NOMO-1 treated with dmso at 0.1 percent for 144 hours (cell line): ENCODE measurements at regions not wholly inside any gene's neighbourhood (a gene's known extent, or its start where the extent isn't known, plus 50 kb on each side); places are given as distances from the start of the nearest gene placed in this dataset.
"Not testable (repeated sequence)": the region's sequence is repeated elsewhere in the genome, so short reads cannot be mapped to it uniquely, and the experiment has no call there.

Experiments used
- DNase-seq: peaks from one replicate; lab custom pipeline; 2025; ENCODE audit not compliant: unreplicated experiment; lab: John Stamatoyannopoulos, UW

GRCh38 chr16:16559179-16559740, 180.3 kb downstream of the NPIPA7 start:
- not testable (repeated sequence) for DNase-seq

DNA sequence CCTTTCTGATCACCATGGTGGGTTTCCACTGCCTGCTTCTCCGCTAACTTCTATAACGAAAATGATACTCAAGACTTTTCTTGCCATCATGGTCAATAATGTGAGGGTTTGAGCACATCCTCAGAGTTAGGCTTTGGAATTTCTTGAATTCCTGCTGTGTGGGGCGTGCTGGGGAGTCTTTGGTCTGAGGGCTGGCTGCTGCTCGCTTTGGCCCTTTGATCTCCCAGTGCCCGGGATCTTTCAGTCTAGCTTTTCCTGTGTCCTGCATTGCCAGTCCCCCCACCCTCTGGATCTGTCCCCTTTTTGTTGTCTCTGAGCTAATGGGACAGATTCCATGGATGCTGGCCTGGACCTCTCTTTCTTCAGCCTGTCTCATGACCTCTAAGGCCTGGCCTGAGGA, 182.6 kb downstream of the NPIPA7 start:
- not testable (repeated sequence) for DNase-seq

- not testable (repeated sequence) for DNase-seq
These were observed 185.0 kb downstream of the NPIPA7 start for GRCh38 chr16:16563962-16564361.

DNA sequence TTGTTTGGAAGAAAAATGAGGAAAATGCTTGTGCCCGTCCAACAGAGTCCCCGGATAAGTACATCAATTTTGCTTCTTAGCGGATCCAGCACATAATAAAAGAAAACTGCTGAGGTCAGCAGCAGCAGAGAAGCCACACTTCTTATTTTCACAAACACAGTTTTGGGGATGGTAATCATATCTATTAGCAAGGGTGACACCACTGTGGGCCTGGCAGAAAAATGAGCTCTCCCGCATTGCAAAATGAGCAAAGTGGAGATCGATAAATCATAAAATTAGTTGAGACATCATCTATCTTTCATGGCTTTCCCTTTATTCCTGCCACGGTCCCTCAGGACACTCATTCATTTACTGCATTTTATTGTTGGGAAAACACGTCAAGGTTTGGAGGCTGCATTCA, 186.4 kb downstream of the NPIPA7 start:
- not testable (repeated sequence) for DNase-seq

DNA sequence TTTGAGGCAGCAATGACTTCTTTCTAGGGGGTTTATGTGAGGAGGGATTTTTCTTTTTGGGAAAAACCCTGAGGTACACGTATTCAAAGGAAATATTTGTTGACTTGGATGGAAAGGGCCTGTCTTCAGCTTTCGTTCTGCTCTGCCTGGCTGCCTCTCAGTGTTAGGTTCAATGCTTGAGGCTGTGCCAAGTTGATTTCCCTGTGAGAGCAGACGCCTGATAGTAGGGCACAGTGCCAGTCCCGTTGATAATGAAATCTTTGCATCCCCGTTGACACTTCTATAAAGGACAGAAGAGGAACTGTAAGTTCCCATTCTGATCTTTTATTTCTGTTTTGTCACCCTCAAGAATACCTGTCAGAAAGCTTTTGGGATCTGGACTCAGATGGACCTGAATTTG, 191.1 kb downstream of the NPIPA7 start:
- DNase-seq: not testable (repeated sequence)

GRCh38 chr16:16570874-16571273, 191.9 kb downstream of the NPIPA7 start:
- DNase-seq: not testable (repeated sequence)

- DNase-seq: not testable (repeated sequence)
These were observed 193.3 kb downstream of the NPIPA7 start for GRCh38 chr16:16572130-16572774.

GRCh38 chr16:16577062-16577461, 198.1 kb downstream of the NPIPA7 start:
- DNase-seq: not testable (repeated sequence)

- DNase-seq: peak; percentile 73
These were observed 199.8 kb downstream of the NPIPA7 start for GRCh38 chr16:16578701-16579100.

DNA sequence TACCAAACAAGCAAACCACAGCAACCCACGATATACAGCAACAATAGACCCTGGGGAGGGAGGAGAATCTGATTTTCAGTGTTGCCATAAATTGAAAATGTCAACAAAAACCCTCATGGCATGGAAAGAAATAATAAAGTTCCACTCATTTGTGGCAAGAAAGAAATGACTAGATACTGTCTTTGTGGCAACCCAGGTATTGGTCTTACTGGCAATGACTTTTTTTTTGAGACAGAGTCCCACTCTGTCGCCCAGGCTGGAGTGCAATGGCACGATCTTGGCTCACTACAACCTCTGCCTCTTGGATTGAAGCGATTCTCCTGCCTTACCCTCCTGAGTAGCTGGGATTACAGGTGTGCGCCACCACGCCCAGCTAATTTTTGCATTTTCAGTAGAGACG, 204.0 kb downstream of the NPIPA7 start:
- not testable (repeated sequence) for DNase-seq

DNA sequence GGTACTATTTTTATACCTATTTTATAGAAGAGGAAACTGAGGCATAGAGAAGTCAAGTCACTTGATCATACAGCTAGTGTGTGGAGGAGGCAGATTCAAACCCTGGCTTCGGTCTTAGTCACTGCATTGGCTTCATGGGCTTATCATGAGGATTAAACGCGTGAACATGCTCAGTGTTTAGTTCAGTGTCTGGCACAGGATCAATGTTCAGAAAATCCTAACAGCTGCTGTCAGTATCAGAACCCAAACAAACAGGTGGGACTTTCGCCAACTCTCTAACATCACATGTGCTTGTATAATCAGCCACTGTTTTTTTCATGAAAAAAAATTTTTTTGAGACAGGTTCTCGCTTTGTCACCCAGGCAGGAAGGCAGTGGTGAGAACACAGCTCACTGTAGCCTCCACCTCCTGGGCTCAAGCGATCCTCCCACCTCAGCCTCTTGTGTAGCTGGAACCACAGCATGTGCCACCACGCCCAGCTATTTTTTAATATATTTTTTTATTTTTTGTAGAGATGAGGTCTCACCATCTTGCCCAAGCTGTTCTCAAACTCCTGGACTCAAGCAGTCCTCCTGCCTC, 207.2 kb downstream of the NPIPA7 start:
- DNase-seq: not testable (repeated sequence)

DNA sequence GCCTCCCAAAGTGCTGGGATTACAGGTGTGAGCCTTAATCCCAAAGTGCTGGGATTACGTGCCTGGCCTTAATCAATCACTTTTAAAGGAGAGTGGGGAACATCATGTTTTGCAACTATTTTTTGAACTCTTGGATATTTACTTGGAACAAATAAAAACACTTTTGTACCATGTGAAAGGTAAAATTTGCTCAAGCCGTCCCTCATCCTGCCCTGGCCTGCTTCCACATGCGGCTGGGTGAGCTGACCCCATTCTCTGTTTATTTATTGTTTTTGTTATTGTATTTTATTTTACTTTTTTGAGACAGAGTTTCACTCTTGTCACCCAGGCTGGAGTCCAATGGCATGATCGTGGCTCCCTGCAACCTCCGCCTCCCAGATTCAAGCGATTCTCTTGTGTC, 208.0 kb downstream of the NPIPA7 start:
- DNase-seq: not testable (repeated sequence)

GRCh38 chr16:16588436-16588835, 209.5 kb downstream of the NPIPA7 start:
- DNase-seq: not testable (repeated sequence)

GRCh38 chr16:16590654-16591318, 211.8 kb downstream of the NPIPA7 start:
- not testable (repeated sequence) for DNase-seq

DNA sequence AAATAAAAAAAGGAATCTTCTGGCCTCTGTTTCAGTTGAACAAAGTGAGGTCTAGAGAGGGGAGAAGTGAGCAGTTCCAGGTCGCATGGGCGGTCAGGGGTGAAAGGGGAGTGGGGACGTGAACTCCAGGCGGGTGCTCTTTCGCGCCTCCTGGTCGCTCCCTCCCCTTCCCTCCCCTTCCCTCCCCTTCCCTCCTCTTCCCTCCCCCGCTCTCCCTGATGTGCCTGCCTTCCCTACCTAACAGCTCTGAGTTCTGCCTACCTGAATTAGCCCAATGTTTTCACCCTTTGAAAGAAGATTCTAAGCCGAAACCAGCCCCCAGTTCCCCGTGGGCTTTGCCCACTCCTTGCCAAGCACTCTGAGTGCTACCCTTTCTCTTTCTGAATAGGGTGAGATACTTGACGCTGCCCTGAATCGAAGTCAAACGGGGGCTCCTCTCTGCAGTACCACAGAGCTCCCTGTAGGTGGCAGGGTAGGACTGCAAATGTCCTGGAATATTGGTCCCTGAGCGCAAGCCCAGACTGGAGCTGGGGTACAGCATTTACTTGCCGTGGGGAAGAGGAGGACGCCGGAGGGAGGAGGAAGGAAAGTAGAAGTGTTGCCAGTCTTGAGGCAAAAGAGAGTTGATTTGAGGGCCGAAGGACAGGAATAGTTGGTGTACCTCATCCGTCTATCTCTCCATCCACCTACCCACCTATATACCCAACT, 214.4 kb downstream of the NPIPA7 start:
- DNase-seq: peak; percentile 66

DNA sequence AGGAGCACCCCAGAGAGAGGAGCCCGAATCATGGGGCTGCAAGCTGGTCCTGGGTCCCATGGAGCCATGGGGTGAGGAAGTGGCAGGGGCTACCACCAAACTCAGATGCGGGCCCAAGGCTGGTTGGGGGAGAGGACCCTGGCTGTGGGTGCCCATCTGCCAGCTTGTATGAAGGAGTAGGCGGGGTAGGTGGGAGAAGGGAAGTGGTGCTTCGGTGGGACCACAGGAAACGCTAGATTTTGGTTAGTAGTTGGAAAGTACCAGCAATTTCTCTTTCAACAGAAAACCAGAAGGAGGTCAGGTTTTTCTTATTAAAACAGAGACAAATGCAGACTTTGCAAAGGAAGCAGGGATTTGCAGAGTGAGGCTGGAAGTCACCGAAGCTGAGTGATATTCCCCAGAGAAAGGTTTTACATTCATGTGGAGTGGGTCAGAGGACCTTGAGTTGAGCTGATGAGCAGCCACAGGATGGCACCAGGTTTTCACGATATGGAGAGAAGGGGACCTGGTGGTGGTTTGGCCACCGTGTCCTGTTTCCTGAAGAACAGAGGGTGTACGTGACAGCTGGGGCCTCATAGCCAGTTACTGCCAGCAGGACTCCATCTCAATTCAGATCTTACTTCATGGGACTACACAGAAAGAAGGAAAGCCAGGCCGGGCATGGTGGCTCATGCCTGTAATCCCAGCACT, 216.2 kb downstream of the NPIPA7 start:
- DNase-seq: not testable (repeated sequence)

DNA sequence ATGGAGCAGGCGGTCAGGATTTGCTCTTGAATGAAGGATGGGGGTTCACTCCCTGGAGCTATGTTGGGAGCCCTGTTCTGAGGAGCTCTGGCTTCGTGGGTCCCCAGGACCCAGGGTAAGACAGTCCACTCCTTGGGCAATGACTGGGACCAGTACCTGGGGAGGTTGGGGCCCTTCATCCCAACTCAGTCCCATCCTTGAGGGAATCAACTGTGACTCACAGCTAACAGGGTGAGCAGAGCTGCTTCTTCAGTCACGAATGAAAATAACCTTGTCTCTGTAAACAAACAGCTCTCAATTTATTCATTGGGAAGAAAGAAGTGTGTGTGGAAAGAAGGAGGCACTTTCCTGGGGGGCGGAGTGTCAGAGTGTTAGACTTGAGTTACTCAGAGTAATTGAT, 222.3 kb downstream of the NPIPA7 start:
- not testable (repeated sequence) for DNase-seq

- DNase-seq: not testable (repeated sequence)
These were observed 228.6 kb downstream of the NPIPA7 start for GRCh38 chr16:16607401-16608082.

- DNase-seq: not testable (repeated sequence)
These were observed 230.7 kb downstream of the NPIPA7 start for GRCh38 chr16:16609627-16610026.

DNA sequence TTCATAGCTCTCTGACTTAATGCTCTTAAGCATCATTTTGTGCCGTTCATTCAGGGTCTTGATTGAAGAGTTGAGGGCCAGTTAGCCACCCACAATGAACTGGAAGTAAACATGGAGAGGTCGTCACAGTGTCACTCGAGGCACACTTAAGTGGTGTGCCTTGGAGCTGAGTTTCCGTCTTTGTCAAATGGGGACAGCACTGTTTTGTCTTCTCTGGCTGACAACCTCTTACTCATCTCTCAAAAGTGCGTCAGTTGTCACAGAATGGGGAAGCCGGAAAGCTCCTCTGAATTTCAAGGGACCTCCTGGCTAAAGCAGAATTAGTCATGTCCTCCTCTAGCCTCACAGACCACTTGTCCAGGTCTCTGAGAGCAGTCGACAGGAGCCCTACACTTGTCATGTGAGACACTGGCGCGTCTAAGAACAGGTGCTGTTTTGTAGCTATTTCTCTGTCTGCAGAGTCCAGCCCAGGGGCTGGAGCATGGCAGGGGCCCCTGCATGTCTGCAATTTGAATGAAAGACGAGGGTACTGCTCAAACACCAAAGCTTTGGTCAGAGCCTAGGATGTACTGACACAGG, 231.5 kb downstream of the NPIPA7 start:
- not testable (repeated sequence) for DNase-seq
